ENCODE measurements at regions not wholly inside any gene's neighbourhood (a gene's known extent, or its start where the extent isn't known, plus 50 kb on each side); places are given as distances from the start of the nearest gene placed in this dataset.

- no peak for TF ChIP-seq FOXM1 (IDR thresholded peaks at IDR 0.05; ENCODE audit: borderline replicate concordance)
- TF ChIP-seq L3MBTL2 (conservative IDR thresholded peaks at IDR 0.05) = no peak
- TF ChIP-seq ELF4 (IDR thresholded peaks at IDR 0.05) = no peak
- TF ChIP-seq FOXA1 (IDR thresholded peaks at IDR 0.05) = no peak
- no peak for TF ChIP-seq LEF1 (IDR thresholded peaks at IDR 0.05; ENCODE audit: borderline replicate concordance)
Measured at GRCh38 chr2:16073471-16073870, 133.1 kb downstream of the MYCN start.
